Neuronal stem cell (in vitro differentiated cells): ENCODE measurements at regions not wholly inside any gene's neighbourhood (a gene's known extent, or its start where the extent isn't known, plus 50 kb on each side); places are given as distances from the start of the nearest gene placed in this dataset.

ENCODE experiments used
- DNase-seq: peaks from one replicate; pipeline ENCODE4 v3.0.0-alpha.2; 2013; ENCODE audit warnings: low spot score
- H2AFZ ChIP-seq: one replicate; pipeline ENCODE4 v1.6.1; 2013; ENCODE audit warnings: mild to moderate bottlenecking, low read length, inconsistent platforms
- H2AK5ac ChIP-seq: 2 replicates; pipeline ENCODE4 v1.6.1; 2013; ENCODE audit warnings: low read depth, mild to moderate bottlenecking, inconsistent platforms, low read length, moderate library complexity, mixed read lengths
- H2BK120ac ChIP-seq: 2 replicates; pipeline ENCODE4 v1.6.1; 2013; ENCODE audit warnings: low read depth, mild to moderate bottlenecking, inconsistent platforms, low read length, moderate library complexity, mixed read lengths
- H2BK12ac ChIP-seq: one replicate; pipeline ENCODE4 v1.6.1; 2013; ENCODE audit warnings: low read length, inconsistent platforms
- H2BK15ac ChIP-seq: 2 replicates; pipeline ENCODE4 v1.6.1; 2013; ENCODE audit warnings: mild to moderate bottlenecking, low read length, inconsistent platforms, mixed read lengths
- H2BK5ac ChIP-seq: one replicate; pipeline ENCODE4 v1.6.1; 2013; ENCODE audit warnings: inconsistent platforms, mild to moderate bottlenecking, low read length, moderate library complexity
- H3K14ac ChIP-seq: one replicate; pipeline ENCODE4 v1.6.1; 2013; ENCODE audit warnings: low read length, inconsistent platforms
- H3K18ac ChIP-seq: 2 replicates; pipeline ENCODE4 v1.6.1; 2013; ENCODE audit warnings: low read length, inconsistent platforms
- H3K23ac ChIP-seq: 2 replicates; pipeline ENCODE4 v1.6.1; 2013; ENCODE audit warnings: low read depth, mild to moderate bottlenecking, mixed read lengths, low read length, inconsistent platforms; ENCODE audit not compliant: poor library complexity
- H3K27ac ChIP-seq: replicated peaks from 3 replicates; pipeline ENCODE4 v1.5.1; 2013; ENCODE audit warnings: low read length, inconsistent platforms
- H3K27me3 ChIP-seq, 3 experiments: 2 replicates each; pipeline ENCODE4 v1.6.1; 2013; ENCODE audit warnings: low read length in 3 of 3, mild to moderate bottlenecking in 2 of 3, inconsistent platforms in 1 of 3, low read depth in 1 of 3, mixed read lengths in 1 of 3, moderate library complexity in 1 of 3; ENCODE audit not compliant: control insufficient read depth in 3 of 3, insufficient read depth in 3 of 3
- H3K36me3 ChIP-seq, 2 donors: replicated peaks in 1 of 2; 2 replicates each; pipeline ENCODE4 v1.6.1; 2013; ENCODE audit warnings: low read length in 2 of 2; ENCODE audit not compliant: control insufficient read depth in 2 of 2, insufficient read depth in 2 of 2
- H3K4ac ChIP-seq: 2 replicates; pipeline ENCODE4 v1.6.1; 2013; ENCODE audit warnings: inconsistent platforms, mild to moderate bottlenecking, low read length, moderate library complexity
- H3K4me1 ChIP-seq, 2 donors: 1 replicate in 1 of 2; 2 replicates in 1 of 2; pipeline ENCODE4 v1.6.1; 2013; ENCODE audit warnings: low read length in 2 of 2, low read depth in 1 of 2; ENCODE audit not compliant: control insufficient read depth in 2 of 2, insufficient read depth in 1 of 2
- H3K4me2 ChIP-seq: one replicate; pipeline ENCODE4 v1.6.1; 2013; ENCODE audit warnings: mild to moderate bottlenecking, low read length, inconsistent platforms; ENCODE audit not compliant: insufficient read depth, poor library complexity, severe bottlenecking
- H3K4me3 ChIP-seq, 2 donors: 2 replicates each; pipeline ENCODE4 v1.5.1; 2013; ENCODE audit warnings: low read length in 2 of 2, mild to moderate bottlenecking in 2 of 2, inconsistent platforms in 1 of 2, moderate library complexity in 1 of 2
- H3K79me1 ChIP-seq: one replicate; pipeline ENCODE4 v1.6.1; 2013; ENCODE audit warnings: low read depth, mild to moderate bottlenecking, inconsistent platforms, low read length, moderate library complexity
- H3K9ac ChIP-seq: one replicate; pipeline ENCODE4 v1.6.1; 2013; ENCODE audit warnings: mild to moderate bottlenecking, low read depth, low read length, inconsistent platforms; ENCODE audit not compliant: poor library complexity
- H3K9me3 ChIP-seq, 2 donors: replicated peaks in 1 of 2; 2 replicates each; pipeline versions ENCODE3 to v1.6.1; 2013; ENCODE audit warnings: low read length in 2 of 2, mild to moderate bottlenecking in 2 of 2, inconsistent platforms in 1 of 2, low read depth in 1 of 2, mixed read lengths in 1 of 2, moderate library complexity in 1 of 2; ENCODE audit not compliant: control insufficient read depth in 2 of 2, insufficient read depth in 1 of 2
- H4K8ac ChIP-seq: one replicate; pipeline ENCODE4 v1.6.1; 2013; ENCODE audit warnings: low read depth, mild to moderate bottlenecking, inconsistent platforms, low read length, moderate library complexity
- H4K91ac ChIP-seq: one replicate; pipeline ENCODE4 v1.6.1; 2013; ENCODE audit warnings: low read length, low read depth, mild to moderate bottlenecking, inconsistent platforms; ENCODE audit not compliant: poor library complexity
- WGBS, 2 donors: extraction: QIAGEN DNeasy Blood & Tissue Kit; methylation state at CpG; one replicate each; pipeline ENCODE4 v1.1.7; 2013; ENCODE audit warnings: missing lambda C conversion rate in 2 of 2, mixed read lengths in 1 of 2; ENCODE audit not compliant: insufficient read length in 2 of 2, insufficient replicate concordance in 1 of 2; ENCODE audit errors: extremely low coverage in 2 of 2; 5-methylcytosine and 5-hydroxymethylcytosine counted together

- Histone ChIP-seq H3K18ac (no peak overlapping the region), H3K27ac (no peak overlapping the region), H3K9me3 (no peaks in the 10 kb centered on the region), H2BK12ac (no peak overlapping the region), H3K4ac (no peak overlapping the region), H3K9ac (no peak overlapping the region), H3K4me1 (no peaks in the 10 kb centered on the region), H3K4me2 (no peak overlapping the region), H2AFZ (no peak overlapping the region), H3K4me3 (no peak overlapping the region), H3K79me1 (no peaks in the 10 kb centered on the region), H2BK120ac (no peak overlapping the region), H4K91ac (no peak overlapping the region), H3K27me3 (no peaks in the 10 kb centered on the region), H3K14ac (no peak overlapping the region), H3K23ac (no peak overlapping the region), H3K36me3 (no peaks in the 10 kb centered on the region), H2BK15ac (no peak overlapping the region), H2BK5ac (no peak overlapping the region), H4K8ac (no peak overlapping the region), H2AK5ac (no peak overlapping the region)
- no peak for DNase-seq
- WGBS, 2 donors, result no CpG with 5 or more reads among the region's 1 CpG
Observed at GRCh38 chr9:108709997-108710396, 145.8 kb downstream of the ACTL7B start.

GRCh38 chr9:108709126-108709525 lies 146.7 kb downstream of the ACTL7B start:
- no peak for DNase-seq
- Histone ChIP-seq H3K9ac (no peak overlapping the region), H3K27ac (no peak overlapping the region), H3K9me3 (no peaks in the 10 kb centered on the region), H2BK15ac (no peak overlapping the region), H4K91ac (no peak overlapping the region), H3K4ac (no peak overlapping the region), H2AFZ (no peak overlapping the region), H2AK5ac (no peak overlapping the region), H3K18ac (no peak overlapping the region), H2BK120ac (no peak overlapping the region), H3K36me3 (no peaks in the 10 kb centered on the region), H2BK5ac (no peak overlapping the region), H3K4me1 (no peaks in the 10 kb centered on the region), H3K23ac (no peak overlapping the region), H2BK12ac (no peak overlapping the region), H3K27me3 (no peaks in the 10 kb centered on the region), H3K4me2 (no peak overlapping the region), H3K14ac (no peak overlapping the region), H3K4me3 (no peak overlapping the region), H3K79me1 (no peaks in the 10 kb centered on the region), H4K8ac (no peak overlapping the region)

- H3K9ac ChIP-seq, result no peak overlapping the region
- H3K27ac ChIP-seq, result no peak overlapping the region
- H3K14ac ChIP-seq, result peak overlapping the region; percentile 72
- no CpG with 5 or more reads among the region's 9 CpGs for WGBS, 2 donors
- no peak overlapping the region for H4K8ac ChIP-seq
- H3K36me3 ChIP-seq, result no peaks in the 10 kb centered on the region
- no peak for DNase-seq
- no peak overlapping the region for H3K4me3 ChIP-seq
- H3K4me1 ChIP-seq, result no peaks in the 10 kb centered on the region
- H2BK15ac ChIP-seq, result no peak overlapping the region
- no peaks in the 10 kb centered on the region for H3K79me1 ChIP-seq
- H3K4ac ChIP-seq, result no peak overlapping the region
- no peak overlapping the region for H3K23ac ChIP-seq
- peak overlapping the region; percentile 67 for H3K18ac ChIP-seq
- H2BK5ac ChIP-seq, result peak overlapping the region; percentile 31
- H2BK12ac ChIP-seq, result no peak overlapping the region
- H3K9me3 ChIP-seq, result no peaks in the 10 kb centered on the region
- H3K27me3 ChIP-seq, result no peaks in the 10 kb centered on the region
- no peak overlapping the region for H2BK120ac ChIP-seq
- H2AK5ac ChIP-seq, result no peak overlapping the region
- no peak overlapping the region for H3K4me2 ChIP-seq
- no peak overlapping the region for H2AFZ ChIP-seq
- no peak overlapping the region for H4K91ac ChIP-seq
Observed at GRCh38 chr9:108708448-108708847, 147.3 kb downstream of the ACTL7B start.

GRCh38 chr9:108707120-108707519 lies 148.7 kb downstream of the ACTL7B start:
- no peak overlapping the region for H3K14ac ChIP-seq
- H2AK5ac ChIP-seq, result no peak overlapping the region
- no peak overlapping the region for H3K18ac ChIP-seq
- no peak for DNase-seq
- H3K27ac ChIP-seq, result no peak overlapping the region
- no peaks in the 10 kb centered on the region for H3K36me3 ChIP-seq
- no peaks in the 10 kb centered on the region for H3K79me1 ChIP-seq
- no peak overlapping the region for H3K9ac ChIP-seq
- H3K4me3 ChIP-seq, result no peak overlapping the region
- WGBS, 2 donors, result no CpG with 5 or more reads among the region's 3 CpGs
- H2BK12ac ChIP-seq, result no peak overlapping the region
- H2BK5ac ChIP-seq, result no peak overlapping the region
- no peaks in the 10 kb centered on the region for H3K4me1 ChIP-seq
- H2BK120ac ChIP-seq, result no peak overlapping the region
- H2AFZ ChIP-seq, result no peak overlapping the region
- H4K91ac ChIP-seq, result no peak overlapping the region
- H2BK15ac ChIP-seq, result no peak overlapping the region
- H4K8ac ChIP-seq, result no peak overlapping the region
- H3K27me3 ChIP-seq, result no peaks in the 10 kb centered on the region
- no peak overlapping the region for H3K4me2 ChIP-seq
- H3K4ac ChIP-seq, result no peak overlapping the region
- H3K23ac ChIP-seq, result no peak overlapping the region
- no peaks in the 10 kb centered on the region for H3K9me3 ChIP-seq
